HepG2 (cell line): ENCODE measurements at regions not wholly inside any gene's neighbourhood (a gene's known extent, or its start where the extent isn't known, plus 50 kb on each side); places are given as distances from the start of the nearest gene placed in this dataset.

ENCODE experiments used
- ATAC-seq: fragments of 200-7000 bp; cut with Tn5 transposase; 3 replicates; pipeline ENCODE4 v1.9.1; 2020; ENCODE audit warnings: mild to moderate bottlenecking, moderate library complexity
- BruUV-seq: library from RNA; stranded (reverse); fragments of 400-500 nt; replicated peaks from 2 replicates; lab custom pipeline; 2021; lab: Mats Ljungman, UMichigan
- CTCF ChIA-PET: fragments of 300-600 bp; formaldehyde crosslinking; extraction: SDS; loops from one replicate; lab custom pipeline; 2021; ENCODE audit warnings: low total read pairs, inconsistent platforms, low intra/inter-chr PET ratio; lab: Yijun Ruan, JAX
- POLR2A ChIA-PET: fragments of 350-600 bp; sonication (Branson Sonifier 250); formaldehyde crosslinking; loops from one replicate; lab custom pipeline; 2020; ENCODE audit warnings: antibody characterized with exemption, inconsistent platforms; lab: Yijun Ruan, JAX
- DNase-seq: peaks from one replicate; pipeline ENCODE4 v3.0.0-alpha.2; 2015; ENCODE audit warnings: low spot score
- FAIRE-seq: peaks from 3 replicates; lab custom pipeline; 2011; peaks lifted over from hg19 to GRCh38; lab: Jason Lieb, UNC
- H2AFZ ChIP-seq: one replicate; pipeline ENCODE4 v1.6.1; 2011; ENCODE audit warnings: low read length, inconsistent platforms
- H3K27ac ChIP-seq: fragments of 300-600 bp; 3 replicates; pipeline ENCODE4 v1.8.0; 2011; ENCODE audit warnings: mixed run types, mild to moderate bottlenecking, mixed read lengths, low read length, inconsistent platforms; ENCODE audit not compliant: insufficient read depth; ENCODE audit errors: extremely low read length
- H3K27me3 ChIP-seq, 2 experiments: fragments of 200-600 bp in 1 of 2; 2 replicates in 1 of 2; 3 replicates in 1 of 2; pipeline versions ENCODE4 v1.6.0 to v1.8.0; 2011; ENCODE audit warnings: low read length in 2 of 2, mild to moderate bottlenecking in 2 of 2, moderate library complexity in 2 of 2, inconsistent platforms in 1 of 2; ENCODE audit not compliant: insufficient read depth in 2 of 2, control insufficient read depth in 1 of 2
- H3K36me3 ChIP-seq, 2 experiments: fragments of 200-600 bp in 1 of 2; replicated peaks in 1 of 2; 2 replicates in 1 of 2; 3 replicates in 1 of 2; pipeline versions ENCODE4 v1.5.1 to v1.8.0; 2011; ENCODE audit warnings: low read length in 2 of 2, inconsistent platforms in 1 of 2; ENCODE audit not compliant: insufficient read depth in 2 of 2, control insufficient read depth in 1 of 2
- H3K4me1 ChIP-seq: 2 replicates; pipeline ENCODE4 v1.5.1; 2012; ENCODE audit warnings: low read length, inconsistent platforms; ENCODE audit not compliant: insufficient read depth
- H3K4me2 ChIP-seq: 2 replicates; pipeline ENCODE4 v1.6.0; 2011; ENCODE audit warnings: low read depth, low read length, inconsistent platforms
- H3K4me3 ChIP-seq, 3 experiments: fragments of 200-600 bp in 1 of 3; sonication (generic), shearing (Covaris generic) in 1 of 3; replicated peaks in 1 of 3; 2 replicates each; pipeline ENCODE4 v1.5.1; 2011 to 2016; ENCODE audit warnings: low read length in 3 of 3, inconsistent platforms in 2 of 3, low read depth in 2 of 3, mild to moderate bottlenecking in 2 of 3, control low read depth in 1 of 3, mixed read lengths in 1 of 3; ENCODE audit not compliant: insufficient read depth in 1 of 3
- H3K79me2 ChIP-seq: one replicate; pipeline ENCODE4 v1.6.1; 2011; ENCODE audit warnings: low read length, inconsistent platforms; ENCODE audit not compliant: insufficient read depth
- H3K9ac ChIP-seq: 2 replicates; pipeline ENCODE4 v1.6.0; 2011; ENCODE audit warnings: mild to moderate bottlenecking, low read depth, low read length, inconsistent platforms; ENCODE audit not compliant: insufficient read depth
- H3K9me3 ChIP-seq: 2 replicates; pipeline ENCODE4 v1.5.1; 2012; ENCODE audit warnings: mild to moderate bottlenecking, low read length
- H4K20me1 ChIP-seq: 2 replicates; pipeline ENCODE4 v1.6.0; 2011; ENCODE audit warnings: inconsistent platforms, mild to moderate bottlenecking, low read length, moderate library complexity; ENCODE audit not compliant: insufficient read depth
- BRD4 ChIP-seq: sonication (generic); formaldehyde crosslinking; IDR thresholded peaks from 2 replicates; pipeline ENCODE4 v1.4.0; 2020; ENCODE audit warnings: missing genetic modification reagents
- CBX5 ChIP-seq: sonication (generic); formaldehyde crosslinking; IDR thresholded peaks from 2 replicates; pipeline ENCODE4 v1.4.0; 2020; ENCODE audit warnings: missing genetic modification reagents, borderline replicate concordance
- CCDC6 ChIP-seq: sonication (generic); formaldehyde crosslinking; IDR thresholded peaks from 2 replicates; pipeline ENCODE4 v1.8.1; 2022; ENCODE audit warnings: mild to moderate bottlenecking, missing genetic modification reagents, moderate library complexity
- KDM1A ChIP-seq: IDR thresholded peaks from 2 replicates; pipeline ENCODE4 v1.6.1; 2016; ENCODE audit warnings: missing compliant biosample characterization
- KMT2B ChIP-seq: IDR thresholded peaks from 2 replicates; pipeline ENCODE4 v1.6.1; 2016; ENCODE audit warnings: missing genetic modification reagents, missing compliant biosample characterization
- MYNN ChIP-seq: sonication (generic); formaldehyde crosslinking; IDR thresholded peaks from 2 replicates; pipeline ENCODE4 v1.4.0; 2020; ENCODE audit warnings: mild to moderate bottlenecking, low read depth, missing genetic modification reagents
- SNRNP70 ChIP-seq: fragments of 200-400 bp; formaldehyde crosslinking; IDR thresholded peaks from 2 replicates; pipeline ENCODE4 v1.6.1; 2017; ENCODE audit warnings: mild to moderate bottlenecking, low read depth, low read length, moderate library complexity
- ZNF34 ChIP-seq: sonication (generic); formaldehyde crosslinking; IDR thresholded peaks from 2 replicates; pipeline ENCODE4 v1.4.0; 2020; ENCODE audit warnings: mild to moderate bottlenecking, missing genetic modification reagents, borderline replicate concordance
- ZNF557 ChIP-seq: sonication (generic); formaldehyde crosslinking; IDR thresholded peaks from 2 replicates; pipeline ENCODE4 v1.4.0; 2020; ENCODE audit warnings: missing genetic modification reagents
- ZSCAN31 ChIP-seq: sonication (generic); formaldehyde crosslinking; IDR thresholded peaks from 2 replicates; pipeline ENCODE4 v1.5.0; 2020; ENCODE audit warnings: low read depth, mild to moderate bottlenecking, missing genetic modification reagents
- WGBS: methylation state at CpG from one replicate; pipeline ENCODE4 v1.1.6; 2017; ENCODE audit warnings: low lambda C conversion rate; 5-methylcytosine and 5-hydroxymethylcytosine counted together
- in situ Hi-C: cut with HindIII; loops from 2 replicates; pipeline ENCODE4 v1.10.0; 2017; ENCODE audit warnings: low pct_unique_long_range_greater_than_20kb; ENCODE audit not compliant: extremely low pct_ligation_motif_present
- intact Hi-C: fragments of 100-400 bp; cut with micrococcal nuclease; formaldehyde crosslinking; loops from one replicate; pipeline ENCODE4 v1.10.0; 2022; ENCODE audit not compliant: unreplicated experiment
- TF ChIP-seq, protein P1 (sequence below): sonication (generic); formaldehyde crosslinking; IDR thresholded peaks from 2 replicates; pipeline ENCODE4 v1.4.0; 2020; ENCODE audit warnings: mild to moderate bottlenecking, missing genetic modification reagents
- TF ChIP-seq, protein P2 (sequence below): sonication (generic); formaldehyde crosslinking; IDR thresholded peaks from 2 replicates; pipeline ENCODE4 v1.8.1; 2023; ENCODE audit warnings: missing genetic modification reagents, mild to moderate bottlenecking, borderline replicate concordance
- TF ChIP-seq, protein P3 (sequence below): sonication (generic); formaldehyde crosslinking; IDR thresholded peaks from 2 replicates; pipeline ENCODE4 v1.5.0; 2020; ENCODE audit warnings: mild to moderate bottlenecking, missing genetic modification reagents
- TF ChIP-seq, protein P4 (sequence below): sonication (generic); formaldehyde crosslinking; IDR thresholded peaks from 2 replicates; pipeline ENCODE4 v1.4.0; 2020; ENCODE audit warnings: missing genetic modification reagents, mild to moderate bottlenecking, borderline replicate concordance

DNA sequence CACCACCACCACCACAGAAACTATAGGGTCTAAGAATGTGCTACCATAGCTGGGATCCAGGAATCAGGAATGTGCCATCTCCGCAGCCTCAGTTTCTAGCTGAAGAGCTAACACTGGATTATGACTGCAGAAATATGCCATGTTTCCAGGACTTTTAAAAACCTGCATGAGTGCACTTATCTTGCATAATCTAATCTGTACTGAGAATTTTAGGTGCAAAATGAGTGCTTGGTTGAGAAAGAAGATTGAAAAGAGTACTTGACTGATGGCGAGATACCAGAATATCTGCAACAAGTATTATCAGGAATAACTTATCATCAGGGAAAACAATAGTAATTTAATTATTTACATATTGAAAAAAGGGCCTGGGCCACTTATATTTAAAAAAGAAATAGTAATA is 97.2 kb upstream of the FAM216B start:
- POLR2A ChIA-PET, result no interaction called here
- no peaks in the 10 kb centered on the region for H3K4me1 ChIP-seq
- H3K9ac ChIP-seq, result no peak overlapping the region
- no peaks in the 10 kb centered on the region for H3K9me3 ChIP-seq
- ATAC-seq (no peak), DNase-seq (no peak), FAIRE-seq (no peak)
- intact Hi-C loops, result no loop called here
- TF ChIP-seq, protein P1, sequence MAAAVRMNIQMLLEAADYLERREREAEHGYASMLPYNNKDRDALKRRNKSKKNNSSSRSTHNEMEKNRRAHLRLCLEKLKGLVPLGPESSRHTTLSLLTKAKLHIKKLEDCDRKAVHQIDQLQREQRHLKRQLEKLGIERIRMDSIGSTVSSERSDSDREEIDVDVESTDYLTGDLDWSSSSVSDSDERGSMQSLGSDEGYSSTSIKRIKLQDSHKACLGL (CRISPR knock-in tag), result no peak
- TF ChIP-seq, protein P2, sequence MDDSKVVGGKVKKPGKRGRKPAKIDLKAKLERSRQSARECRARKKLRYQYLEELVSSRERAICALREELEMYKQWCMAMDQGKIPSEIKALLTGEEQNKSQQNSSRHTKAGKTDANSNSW (CRISPR knock-in tag), result no peak
- TF ChIP-seq CCDC6 (CRISPR knock-in tag) (no peak), SNRNP70 (no peak), BRD4 (CRISPR knock-in tag) (no peak), ZNF557 (no peak)
- TF ChIP-seq, all 625 proteins: peak for 0
- WGBS, result 24% methylated on average over 2 of the region's 2 CpGs
- CTCF ChIA-PET, result no interaction called here
- Histone ChIP-seq H3K4me3 (no peak overlapping the region), H3K36me3 (no peaks in the 10 kb centered on the region), H3K27me3 (no peaks in the 10 kb centered on the region), H3K4me2 (no peak overlapping the region), H3K79me2 (no peaks in the 10 kb centered on the region), H4K20me1 (no peaks in the 10 kb centered on the region), H3K27ac (no peak overlapping the region), H2AFZ (no peak overlapping the region)
- no TSS peak for BruUV-seq
- in situ Hi-C loops, result no loop called here

DNA sequence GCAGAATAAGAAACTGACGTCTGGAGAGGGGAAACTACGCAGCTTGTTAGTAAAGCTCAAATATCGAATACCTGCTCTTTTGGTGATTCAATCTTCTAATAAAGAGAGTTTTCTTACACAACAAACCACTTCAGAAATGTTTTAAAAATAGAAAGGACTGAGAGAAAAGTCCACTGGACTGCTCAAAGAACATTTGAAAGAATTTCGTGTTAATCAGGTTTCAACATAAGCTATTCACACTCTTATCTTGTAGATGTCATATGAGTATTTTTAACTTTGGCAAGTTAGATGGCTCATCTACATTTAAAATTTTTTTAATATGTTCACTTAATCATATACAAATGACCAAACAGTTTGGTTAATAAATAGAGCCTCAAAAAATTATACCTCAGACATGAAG is 95.6 kb upstream of the FAM216B start:
- Histone ChIP-seq H3K79me2 (no peaks in the 10 kb centered on the region), H3K27ac (no peak overlapping the region), H3K27me3 (no peaks in the 10 kb centered on the region), H2AFZ (no peak overlapping the region), H3K4me2 (no peak overlapping the region), H3K9ac (no peak overlapping the region), H3K36me3 (no peaks in the 10 kb centered on the region), H3K9me3 (no peaks in the 10 kb centered on the region), H3K4me1 (no peaks in the 10 kb centered on the region), H4K20me1 (no peaks in the 10 kb centered on the region), H3K4me3 (no peak overlapping the region)
- DNase-seq (no peak), ATAC-seq (no peak), FAIRE-seq (no peak)
- CTCF ChIA-PET, result no interaction called here
- BruUV-seq, result no TSS peak
- in situ Hi-C loops (no loop called here), intact Hi-C loops (no loop called here)
- 2% methylated on average over 4 of the region's 4 CpGs for WGBS
- POLR2A ChIA-PET, result no interaction called here
- TF ChIP-seq, protein P3, sequence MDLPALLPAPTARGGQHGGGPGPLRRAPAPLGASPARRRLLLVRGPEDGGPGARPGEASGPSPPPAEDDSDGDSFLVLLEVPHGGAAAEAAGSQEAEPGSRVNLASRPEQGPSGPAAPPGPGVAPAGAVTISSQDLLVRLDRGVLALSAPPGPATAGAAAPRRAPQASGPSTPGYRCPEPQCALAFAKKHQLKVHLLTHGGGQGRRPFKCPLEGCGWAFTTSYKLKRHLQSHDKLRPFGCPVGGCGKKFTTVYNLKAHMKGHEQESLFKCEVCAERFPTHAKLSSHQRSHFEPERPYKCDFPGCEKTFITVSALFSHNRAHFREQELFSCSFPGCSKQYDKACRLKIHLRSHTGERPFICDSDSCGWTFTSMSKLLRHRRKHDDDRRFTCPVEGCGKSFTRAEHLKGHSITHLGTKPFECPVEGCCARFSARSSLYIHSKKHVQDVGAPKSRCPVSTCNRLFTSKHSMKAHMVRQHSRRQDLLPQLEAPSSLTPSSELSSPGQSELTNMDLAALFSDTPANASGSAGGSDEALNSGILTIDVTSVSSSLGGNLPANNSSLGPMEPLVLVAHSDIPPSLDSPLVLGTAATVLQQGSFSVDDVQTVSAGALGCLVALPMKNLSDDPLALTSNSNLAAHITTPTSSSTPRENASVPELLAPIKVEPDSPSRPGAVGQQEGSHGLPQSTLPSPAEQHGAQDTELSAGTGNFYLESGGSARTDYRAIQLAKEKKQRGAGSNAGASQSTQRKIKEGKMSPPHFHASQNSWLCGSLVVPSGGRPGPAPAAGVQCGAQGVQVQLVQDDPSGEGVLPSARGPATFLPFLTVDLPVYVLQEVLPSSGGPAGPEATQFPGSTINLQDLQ (CRISPR knock-in tag), result no peak
- no peak for TF ChIP-seq KMT2B (CRISPR knock-in tag)
- no peak for TF ChIP-seq MYNN (CRISPR knock-in tag)
- TF ChIP-seq ZNF34 (CRISPR knock-in tag), result no peak
- TF ChIP-seq, protein P4, sequence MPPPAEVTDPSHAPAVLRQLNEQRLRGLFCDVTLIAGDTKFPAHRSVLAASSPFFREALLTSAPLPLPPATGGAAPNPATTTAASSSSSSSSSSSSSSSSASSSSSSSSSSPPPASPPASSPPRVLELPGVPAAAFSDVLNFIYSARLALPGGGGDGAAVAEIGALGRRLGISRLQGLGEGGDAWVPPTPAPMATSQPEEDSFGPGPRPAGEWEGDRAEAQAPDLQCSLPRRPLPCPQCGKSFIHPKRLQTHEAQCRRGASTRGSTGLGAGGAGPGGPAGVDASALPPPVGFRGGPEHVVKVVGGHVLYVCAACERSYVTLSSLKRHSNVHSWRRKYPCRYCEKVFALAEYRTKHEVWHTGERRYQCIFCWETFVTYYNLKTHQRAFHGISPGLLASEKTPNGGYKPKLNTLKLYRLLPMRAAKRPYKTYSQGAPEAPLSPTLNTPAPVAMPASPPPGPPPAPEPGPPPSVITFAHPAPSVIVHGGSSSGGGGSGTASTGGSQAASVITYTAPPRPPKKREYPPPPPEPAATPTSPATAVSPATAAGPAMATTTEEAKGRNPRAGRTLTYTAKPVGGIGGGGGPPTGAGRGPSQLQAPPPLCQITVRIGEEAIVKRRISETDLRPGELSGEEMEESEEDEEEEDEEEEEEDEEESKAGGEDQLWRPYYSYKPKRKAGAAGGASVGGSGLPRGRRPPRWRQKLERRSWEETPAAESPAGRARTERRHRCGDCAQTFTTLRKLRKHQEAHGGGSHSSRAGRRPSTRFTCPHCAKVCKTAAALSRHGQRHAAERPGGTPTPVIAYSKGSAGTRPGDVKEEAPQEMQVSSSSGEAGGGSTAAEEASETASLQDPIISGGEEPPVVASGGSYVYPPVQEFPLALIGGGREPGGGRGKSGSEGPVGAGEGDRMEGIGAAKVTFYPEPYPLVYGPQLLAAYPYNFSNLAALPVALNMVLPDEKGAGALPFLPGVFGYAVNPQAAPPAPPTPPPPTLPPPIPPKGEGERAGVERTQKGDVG (CRISPR knock-in tag), result no peak
- TF ChIP-seq KDM1A, result no peak
- TF ChIP-seq CBX5 (CRISPR knock-in tag), result no peak
- TF ChIP-seq ZSCAN31, result no peak
